MM.1S (cell line): ENCODE measurements at regions not wholly inside any gene's neighbourhood (a gene's known extent, or its start where the extent isn't known, plus 50 kb on each side); places are given as distances from the start of the nearest gene placed in this dataset.

Experiments used
- DNase-seq: peaks from one replicate; pipeline ENCODE4 v3.0.0-alpha.2; 2015
- H2AFZ ChIP-seq: fragments of 300-600 bp; sonication (generic); 2 replicates; pipeline ENCODE4 v1.6.0; 2016; ENCODE audit warnings: antibody characterized with exemption, low read length
- H3F3A ChIP-seq: fragments of 300-600 bp; sonication (generic); 2 replicates; pipeline ENCODE4 v1.6.1; 2016; ENCODE audit warnings: mild to moderate bottlenecking, antibody characterized with exemption, low read length, moderate library complexity, mixed read lengths; ENCODE audit not compliant: insufficient read depth
- H3K27ac ChIP-seq: fragments of 300-600 bp; sonication (generic); 2 replicates; pipeline ENCODE4 v1.5.1; 2016; ENCODE audit warnings: mild to moderate bottlenecking, low read length
- H3K27me3 ChIP-seq: fragments of 300-600 bp; sonication (generic); replicated peaks from 2 replicates; pipeline ENCODE4 v1.6.0; 2016; ENCODE audit warnings: low read length; ENCODE audit not compliant: insufficient read depth
- H3K36me3 ChIP-seq: fragments of 300-600 bp; sonication (generic); replicated peaks from 2 replicates; pipeline ENCODE4 v1.6.1; 2016; ENCODE audit warnings: mild to moderate bottlenecking, low read length, mixed read lengths; ENCODE audit not compliant: insufficient read depth
- H3K4me1 ChIP-seq: fragments of 300-600 bp; sonication (generic); 2 replicates; pipeline ENCODE4 v1.6.1; 2016; ENCODE audit warnings: low read length, mixed read lengths
- H3K4me2 ChIP-seq: fragments of 300-600 bp; sonication (generic); 2 replicates; pipeline ENCODE4 v1.6.0; 2016; ENCODE audit warnings: low read depth, low read length
- H3K4me3 ChIP-seq: fragments of 300-600 bp; sonication (generic); 2 replicates; pipeline ENCODE4 v1.5.1; 2016; ENCODE audit warnings: low read length, mixed read lengths
- H3K79me2 ChIP-seq: fragments of 300-600 bp; sonication (generic); 2 replicates; pipeline ENCODE4 v1.6.1; 2016; ENCODE audit warnings: mixed run types, low read length, mixed read lengths
- H3K9ac ChIP-seq: fragments of 300-600 bp; sonication (generic); 2 replicates; pipeline ENCODE4 v1.6.1; 2016; ENCODE audit warnings: low read length, mixed read lengths
- H3K9me2 ChIP-seq: fragments of 300-600 bp; sonication (generic); replicated peaks from 2 replicates; pipeline ENCODE4 v1.6.1; 2016; ENCODE audit warnings: mild to moderate bottlenecking, low read length, mixed read lengths; ENCODE audit not compliant: insufficient read depth
- H3K9me3 ChIP-seq: fragments of 300-600 bp; sonication (generic); replicated peaks from 2 replicates; pipeline ENCODE4 v1.6.1; 2016; ENCODE audit warnings: mild to moderate bottlenecking, low read length, mixed read lengths; ENCODE audit not compliant: insufficient read depth
- H4K20me1 ChIP-seq: fragments of 300-600 bp; sonication (generic); 2 replicates; pipeline ENCODE4 v1.6.1; 2016; ENCODE audit warnings: mild to moderate bottlenecking, low read length, moderate library complexity, mixed read lengths; ENCODE audit not compliant: insufficient read depth
- EZH2 ChIP-seq: fragments of 300-600 bp; sonication (generic); optimal IDR thresholded peaks from 2 replicates; pipeline ENCODE3; 2017; ENCODE audit warnings: low read depth, mild to moderate bottlenecking, antibody characterized with exemption, low read length, mixed read lengths
- EZH2phosphoT487 ChIP-seq: fragments of 300-600 bp; sonication (generic); IDR thresholded peaks from 2 replicates; pipeline ENCODE4 v1.6.1; 2018; ENCODE audit warnings: antibody characterized with exemption, low read length
- TF ChIP-seq, protein P1 (sequence below): fragments of 300-600 bp; sonication (generic); IDR thresholded peaks from 2 replicates; pipeline ENCODE4 v1.5.1; 2016; ENCODE audit warnings: antibody characterized with exemption, low read length, mixed read lengths

- Histone ChIP-seq H3K4me3 (no peak overlapping the region), H4K20me1 (no peaks in the 10 kb centered on the region), H3K36me3 (no peaks in the 10 kb centered on the region), H3F3A (no peaks in the 10 kb centered on the region), H2AFZ (no peak overlapping the region), H3K79me2 (no peaks in the 10 kb centered on the region), H3K27me3 (no peaks in the 10 kb centered on the region), H3K9me2 (no peaks in the 10 kb centered on the region), H3K27ac (no peak overlapping the region), H3K4me1 (no peaks in the 10 kb centered on the region), H3K9me3 (no peaks in the 10 kb centered on the region), H3K4me2 (no peak overlapping the region), H3K9ac (no peak overlapping the region)
- TF ChIP-seq EZH2phosphoT487 (no peak), EZH2 (no peak)
- TF ChIP-seq, protein P1, sequence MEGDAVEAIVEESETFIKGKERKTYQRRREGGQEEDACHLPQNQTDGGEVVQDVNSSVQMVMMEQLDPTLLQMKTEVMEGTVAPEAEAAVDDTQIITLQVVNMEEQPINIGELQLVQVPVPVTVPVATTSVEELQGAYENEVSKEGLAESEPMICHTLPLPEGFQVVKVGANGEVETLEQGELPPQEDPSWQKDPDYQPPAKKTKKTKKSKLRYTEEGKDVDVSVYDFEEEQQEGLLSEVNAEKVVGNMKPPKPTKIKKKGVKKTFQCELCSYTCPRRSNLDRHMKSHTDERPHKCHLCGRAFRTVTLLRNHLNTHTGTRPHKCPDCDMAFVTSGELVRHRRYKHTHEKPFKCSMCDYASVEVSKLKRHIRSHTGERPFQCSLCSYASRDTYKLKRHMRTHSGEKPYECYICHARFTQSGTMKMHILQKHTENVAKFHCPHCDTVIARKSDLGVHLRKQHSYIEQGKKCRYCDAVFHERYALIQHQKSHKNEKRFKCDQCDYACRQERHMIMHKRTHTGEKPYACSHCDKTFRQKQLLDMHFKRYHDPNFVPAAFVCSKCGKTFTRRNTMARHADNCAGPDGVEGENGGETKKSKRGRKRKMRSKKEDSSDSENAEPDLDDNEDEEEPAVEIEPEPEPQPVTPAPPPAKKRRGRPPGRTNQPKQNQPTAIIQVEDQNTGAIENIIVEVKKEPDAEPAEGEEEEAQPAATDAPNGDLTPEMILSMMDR: no peak
- no peak for DNase-seq
Measured at GRCh38 chr3:68007621-68008226, 353.3 kb upstream of the SUCLG2 start.

GRCh38 chr3:68006646-68007045 is 352.2 kb upstream of the SUCLG2 start:
- Histone ChIP-seq H3K9me3 (no peaks in the 10 kb centered on the region), H3K36me3 (no peaks in the 10 kb centered on the region)
- no peak for DNase-seq

DNA sequence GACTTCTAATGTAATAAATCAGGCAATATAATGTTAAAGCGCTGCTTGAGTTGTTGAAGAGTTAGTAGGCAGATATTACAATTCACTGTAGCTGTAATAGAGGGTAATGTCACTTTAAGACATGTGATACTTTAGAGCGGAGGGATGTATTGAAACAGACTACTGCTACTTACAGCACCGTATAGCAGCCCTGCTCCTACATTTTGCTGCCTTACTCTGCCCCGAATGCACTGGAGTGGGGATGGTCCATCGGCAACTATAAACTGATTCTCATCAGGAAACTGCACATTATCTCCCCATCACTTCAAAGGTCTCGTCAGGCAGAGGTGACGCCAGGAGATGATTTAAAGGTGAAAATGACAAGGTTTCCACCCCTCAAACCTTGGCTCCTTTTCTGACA is 349.7 kb upstream of the SUCLG2 start:
- Histone ChIP-seq H3K4me3 (no peak overlapping the region), H3F3A (no peaks in the 10 kb centered on the region), H3K9ac (no peak overlapping the region), H3K79me2 (no peaks in the 10 kb centered on the region), H3K9me2 (no peaks in the 10 kb centered on the region), H3K9me3 (no peaks in the 10 kb centered on the region), H3K4me1 (no peaks in the 10 kb centered on the region), H3K4me2 (no peak overlapping the region), H3K27me3 (no peaks in the 10 kb centered on the region), H3K27ac (no peak overlapping the region), H4K20me1 (no peaks in the 10 kb centered on the region), H2AFZ (no peak overlapping the region), H3K36me3 (no peaks in the 10 kb centered on the region)
- no peak for DNase-seq
- TF ChIP-seq EZH2phosphoT487 (no peak), EZH2 (no peak)
- TF ChIP-seq, protein P1: no peak

More at GRCh38 chr3:68006646-68007045, 352.2 kb upstream of the SUCLG2 start:
- Histone ChIP-seq H3K9me2 (no peaks in the 10 kb centered on the region), H3K4me2 (no peak overlapping the region), H3K79me2 (no peaks in the 10 kb centered on the region), H2AFZ (no peak overlapping the region), H3K4me1 (no peaks in the 10 kb centered on the region), H3K4me3 (no peak overlapping the region), H4K20me1 (no peaks in the 10 kb centered on the region), H3K9ac (no peak overlapping the region), H3K27me3 (no peaks in the 10 kb centered on the region), H3K27ac (no peak overlapping the region), H3F3A (no peaks in the 10 kb centered on the region)
- TF ChIP-seq EZH2: no peak
- TF ChIP-seq, protein P1: no peak
- no peak for TF ChIP-seq EZH2phosphoT487
